ENCODE measurements at regions not wholly inside any gene's neighbourhood (a gene's known extent, or its start where the extent isn't known, plus 50 kb on each side); places are given as distances from the start of the nearest gene placed in this dataset.

- H2AK5ac ChIP-seq (ENCODE audit: low read depth, low read length) = no peak overlapping the region
- no peak overlapping the region for H3K18ac ChIP-seq (ENCODE audit: extremely low read depth, low read length)
- H2BK120ac ChIP-seq (replicated peaks; ENCODE audit: low read depth, low read length) = no peak overlapping the region
- no peak for DNase-seq (ENCODE audit: low read depth in 1 of 2, low spot score in 2 of 2)
- no peak for TF ChIP-seq TEAD4 (IDR thresholded peaks at IDR 0.05; ENCODE audit: low read depth, low read length)
- no peak for TF ChIP-seq YY1 (IDR thresholded peaks at IDR 0.05; ENCODE audit: low read depth, low read length)
- no peak for TF ChIP-seq EZH2 (IDR thresholded peaks at IDR 0.05; ENCODE audit: low read depth, low read length, severe bottlenecking)
- no peak for TF ChIP-seq POLR2A (IDR thresholded peaks at IDR 0.05; ENCODE audit: control extremely low read depth in 1 of 2, low read depth in 2 of 2, low read length in 2 of 2)
- TF ChIP-seq BACH1 (IDR thresholded peaks at IDR 0.05; ENCODE audit: low read length) = no peak
- no peak for TF ChIP-seq SIRT6 (IDR thresholded peaks at IDR 0.05; ENCODE audit: low read length)
- TF ChIP-seq CBX8 (IDR thresholded peaks at IDR 0.05; ENCODE audit: borderline replicate concordance, low read depth, low read length) = no peak
- TF ChIP-seq EP300 (IDR thresholded peaks at IDR 0.05; ENCODE audit: borderline replicate concordance in 1 of 2, low read depth in 2 of 2, low read length in 2 of 2) = no peak
- no peak for TF ChIP-seq POLR2AphosphoS5 (IDR thresholded peaks at IDR 0.05; ENCODE audit: low read depth, low read length)
- no peak for TF ChIP-seq RAD21 (IDR thresholded peaks at IDR 0.05 in 1 of 2, conservative IDR thresholded peaks at IDR 0.05 in 1 of 2; ENCODE audit: low read depth in 2 of 2, low read length in 2 of 2)
- no peak for TF ChIP-seq ZNF274 (IDR thresholded peaks at IDR 0.05; ENCODE audit: borderline replicate concordance, extremely low read depth, low read length)
- no peak for TF ChIP-seq CREB1 (IDR thresholded peaks at IDR 0.05)
- no peak for TF ChIP-seq FOSL1 (IDR thresholded peaks at IDR 0.05; ENCODE audit: insufficient read depth, low read depth, low read length)
- no peak for TF ChIP-seq CBX5 (IDR thresholded peaks at IDR 0.05; ENCODE audit: low read depth, low read length)
- H2AFZ ChIP-seq (ENCODE audit: low read length) = no peak overlapping the region
- no peak overlapping the region for H3K4me2 ChIP-seq (ENCODE audit: insufficient read depth in 1 of 2, low read depth in 2 of 2, low read length in 2 of 2)
- ChIA-PET CTCF (ENCODE audit: partially characterized antibody) (interaction anchor here (1.3 kb wide), 1 partner anchor 37 kb away, joined by 3 read pairs; no protein-coding TSS in a partner anchor), POLR2A (ENCODE audit: partially characterized antibody) (interaction anchor here (1.1 kb wide), 1 partner anchor 17 kb away, joined by 3 read pairs; no protein-coding TSS in a partner anchor)
- no peak for FAIRE-seq
- H3K4me1 ChIP-seq (replicated peaks in 1 of 4; ENCODE audit: control insufficient read depth in 3 of 4, insufficient read depth in 4 of 4, low read length in 3 of 4) = peaks cover 0 to 11% (median 6%) of the 10 kb centered on the region in 4 experiments; a peak in 4 of 7 replicates
- H3K27me3 ChIP-seq (replicated peaks in 1 of 4; ENCODE audit: control insufficient read depth in 3 of 4, extremely low read depth in 1 of 4, insufficient read depth in 3 of 4, low read length in 3 of 4) = no peaks in the 10 kb centered on the region
- no peaks in the 10 kb centered on the region for H4K20me1 ChIP-seq (replicated peaks in 1 of 2; ENCODE audit: control insufficient read depth in 1 of 2, insufficient read depth in 2 of 2, low read length in 2 of 2)
- no peak overlapping the region for H3K23ac ChIP-seq (ENCODE audit: insufficient read length)
- no peak overlapping the region for H4K91ac ChIP-seq (replicated peaks; ENCODE audit: insufficient read length, low read length)
- no peaks in the 10 kb centered on the region for H3K79me2 ChIP-seq (ENCODE audit: control insufficient read depth in 1 of 2, insufficient read depth in 2 of 2, low read length in 2 of 2)
- H2BK12ac ChIP-seq (ENCODE audit: low read depth, low read length) = no peak overlapping the region
- H3K9me3 ChIP-seq (ENCODE audit: insufficient read depth in 2 of 2, low read depth in 1 of 2, low read length in 1 of 2) = peaks cover 3 to 4% of the 10 kb centered on the region in 2 experiments; a peak in 2 of 4 replicates
- H2BK20ac ChIP-seq (ENCODE audit: low read length) = no peak overlapping the region
- no peak overlapping the region for H3K56ac ChIP-seq (replicated peaks; ENCODE audit: insufficient read length, low read depth, low read length)
- no peaks in the 10 kb centered on the region for H3K23me2 ChIP-seq (ENCODE audit: low read depth, low read length)
- no peaks in the 10 kb centered on the region for H3K36me3 ChIP-seq (ENCODE audit: control insufficient read depth in 2 of 4, insufficient read depth in 4 of 4, low read length in 3 of 4)
- H4K8ac ChIP-seq (ENCODE audit: extremely low read depth, insufficient read depth, low read length) = no peak overlapping the region
- WGBS, 2 experiments (ENCODE audit: extremely low coverage in 1 of 2, insufficient coverage in 1 of 2, insufficient read length in 1 of 2, insufficient replicate concordance in 2 of 2, low coverage in 1 of 2, low lambda C conversion rate in 2 of 2, missing lambda C conversion rate in 1 of 2) = 93% methylated on average over 6 of the region's 6 CpGs; no CpG with 5 or more reads in 1 of the 2 experiments
- no peak overlapping the region for H3K4ac ChIP-seq (replicated peaks; ENCODE audit: insufficient read length, low read depth, low read length)
- H3K4me3 ChIP-seq (ENCODE audit: extremely low read depth in 1 of 4, insufficient read depth in 2 of 4, low read depth in 3 of 4, low read length in 4 of 4) = no peak overlapping the region
- H4K5ac ChIP-seq (ENCODE audit: insufficient read length, low read depth, low read length) = no peak overlapping the region
- H3K27ac ChIP-seq (ENCODE audit: low read depth, low read length) = no peak overlapping the region
- H2BK5ac ChIP-seq (ENCODE audit: low read depth, low read length) = no peak overlapping the region
- H3K9ac ChIP-seq (replicated peaks in 1 of 4; ENCODE audit: extremely low read depth in 1 of 4, low read depth in 3 of 4, low read length in 3 of 4) = no peak overlapping the region
- no peak overlapping the region for H2BK15ac ChIP-seq (ENCODE audit: low read length)
- no peaks in the 10 kb centered on the region for H3K79me1 ChIP-seq (ENCODE audit: low read depth, low read length)
- H3K14ac ChIP-seq (ENCODE audit: insufficient read length) = no peak overlapping the region
These were observed 116.3 kb downstream of the ZNF429 start for GRCh38 chr19:21621671-21622070.
